Smooth muscle cell (in vitro differentiated cells): ENCODE measurements at regions not wholly inside any gene's neighbourhood (a gene's known extent, or its start where the extent isn't known, plus 50 kb on each side); places are given as distances from the start of the nearest gene placed in this dataset.

Experiments used
- DNase-seq: peaks from one replicate; lab custom pipeline; 2025; ENCODE audit not compliant: unreplicated experiment; lab: John Stamatoyannopoulos, UW
- H2AFZ ChIP-seq: fragments of 200-600 bp; sonication (generic); 2 replicates; pipeline ENCODE4 v1.6.0; 2016; ENCODE audit warnings: antibody characterized with exemption, low read depth, mild to moderate bottlenecking
- H3F3A ChIP-seq: fragments of 200-600 bp; sonication (generic); 2 replicates; pipeline ENCODE4 v1.6.0; 2017; ENCODE audit warnings: antibody characterized with exemption, low read depth
- H3K27ac ChIP-seq: fragments of 200-600 bp; sonication (generic); 2 replicates; pipeline ENCODE4 v1.5.1; 2016; ENCODE audit warnings: low read depth, mild to moderate bottlenecking
- H3K27me3 ChIP-seq: fragments of 200-600 bp; sonication (generic); 2 replicates; pipeline ENCODE4 v1.6.1; 2016; ENCODE audit warnings: low read depth, mild to moderate bottlenecking
- H3K36me3 ChIP-seq: fragments of 200-600 bp; sonication (generic); 2 replicates; pipeline ENCODE4 v1.5.1; 2016; ENCODE audit warnings: low read depth
- H3K4me1 ChIP-seq: fragments of 200-600 bp; sonication (generic); 2 replicates; pipeline ENCODE4 v1.5.1; 2016; ENCODE audit warnings: low read depth
- H3K4me2 ChIP-seq: fragments of 200-600 bp; sonication (generic); 2 replicates; pipeline ENCODE4 v1.6.0; 2016; ENCODE audit warnings: mild to moderate bottlenecking
- H3K4me3 ChIP-seq: fragments of 200-600 bp; sonication (generic); 2 replicates; pipeline ENCODE4 v1.5.1; 2016; ENCODE audit warnings: mild to moderate bottlenecking
- H3K79me2 ChIP-seq: fragments of 200-600 bp; sonication (generic); 2 replicates; pipeline ENCODE4 v1.6.0; 2016; ENCODE audit warnings: low read depth, mild to moderate bottlenecking
- H3K9ac ChIP-seq: fragments of 200-600 bp; sonication (generic); 2 replicates; pipeline ENCODE4 v1.6.0; 2016; ENCODE audit warnings: low read depth
- H3K9me3 ChIP-seq: fragments of 200-600 bp; sonication (generic); replicated peaks from 2 replicates; pipeline ENCODE4 v1.5.1; 2016; ENCODE audit warnings: low read depth
- H4K20me1 ChIP-seq: fragments of 200-600 bp; sonication (generic); 2 replicates; pipeline ENCODE4 v1.6.0; 2016; ENCODE audit warnings: low read depth
- WGBS: methylation state at CpG from one replicate; pipeline ENCODE4 v1.1.7; 2016; ENCODE audit warnings: low lambda C conversion rate; 5-methylcytosine and 5-hydroxymethylcytosine counted together
- TF ChIP-seq, protein P1 (sequence below): fragments of 200-600 bp; sonication (generic); IDR thresholded peaks from 2 replicates; pipeline ENCODE4 v1.5.1; 2017; ENCODE audit warnings: borderline replicate concordance, mild to moderate bottlenecking, antibody characterized with exemption; ENCODE audit not compliant: insufficient read depth, poor library complexity, severe bottlenecking

DNA sequence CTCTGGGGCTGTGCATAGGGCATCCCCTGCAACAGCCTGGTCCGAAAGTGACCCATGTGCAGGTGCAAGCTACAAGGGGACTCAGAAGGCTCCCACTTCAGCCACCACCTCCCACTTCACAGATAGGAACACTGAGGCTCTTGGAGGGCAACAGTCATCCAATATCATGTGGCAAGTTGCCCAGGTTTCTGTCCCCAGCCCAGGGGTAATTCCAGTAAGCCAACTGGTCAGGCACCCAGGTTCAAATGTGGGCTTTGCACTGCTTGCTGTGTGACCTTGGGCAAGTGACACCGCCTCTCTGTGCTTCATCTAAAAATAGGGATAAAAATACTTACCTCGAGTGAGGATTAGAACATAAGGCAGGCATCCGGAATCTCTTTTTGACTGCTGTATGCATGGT is 62.0 kb upstream of the SIRPA start:
- Histone ChIP-seq H3K9me3 (no peaks in the 10 kb centered on the region), H3K27me3 (no peaks in the 10 kb centered on the region), H3K79me2 (no peaks in the 10 kb centered on the region), H3F3A (no peaks in the 10 kb centered on the region), H2AFZ (no peak overlapping the region), H3K36me3 (no peaks in the 10 kb centered on the region), H3K4me2 (no peak overlapping the region), H3K27ac (no peak overlapping the region), H4K20me1 (no peaks in the 10 kb centered on the region), H3K4me3 (no peak overlapping the region), H3K4me1 (peaks cover 17% of the 10 kb centered on the region), H3K9ac (no peak overlapping the region)
- WGBS = 94% methylated on average over 4 of the region's 4 CpGs
- TF ChIP-seq, protein P1, sequence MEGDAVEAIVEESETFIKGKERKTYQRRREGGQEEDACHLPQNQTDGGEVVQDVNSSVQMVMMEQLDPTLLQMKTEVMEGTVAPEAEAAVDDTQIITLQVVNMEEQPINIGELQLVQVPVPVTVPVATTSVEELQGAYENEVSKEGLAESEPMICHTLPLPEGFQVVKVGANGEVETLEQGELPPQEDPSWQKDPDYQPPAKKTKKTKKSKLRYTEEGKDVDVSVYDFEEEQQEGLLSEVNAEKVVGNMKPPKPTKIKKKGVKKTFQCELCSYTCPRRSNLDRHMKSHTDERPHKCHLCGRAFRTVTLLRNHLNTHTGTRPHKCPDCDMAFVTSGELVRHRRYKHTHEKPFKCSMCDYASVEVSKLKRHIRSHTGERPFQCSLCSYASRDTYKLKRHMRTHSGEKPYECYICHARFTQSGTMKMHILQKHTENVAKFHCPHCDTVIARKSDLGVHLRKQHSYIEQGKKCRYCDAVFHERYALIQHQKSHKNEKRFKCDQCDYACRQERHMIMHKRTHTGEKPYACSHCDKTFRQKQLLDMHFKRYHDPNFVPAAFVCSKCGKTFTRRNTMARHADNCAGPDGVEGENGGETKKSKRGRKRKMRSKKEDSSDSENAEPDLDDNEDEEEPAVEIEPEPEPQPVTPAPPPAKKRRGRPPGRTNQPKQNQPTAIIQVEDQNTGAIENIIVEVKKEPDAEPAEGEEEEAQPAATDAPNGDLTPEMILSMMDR = no peak
- no peak for DNase-seq

GRCh38 chr20:1832634-1833033 is 62.6 kb upstream of the SIRPA start:
- Histone ChIP-seq H4K20me1 (no peaks in the 10 kb centered on the region), H3K36me3 (no peaks in the 10 kb centered on the region), H3K79me2 (no peaks in the 10 kb centered on the region), H3F3A (no peaks in the 10 kb centered on the region), H3K9ac (no peak overlapping the region), H3K9me3 (no peaks in the 10 kb centered on the region), H3K27ac (no peak overlapping the region), H3K4me2 (peak overlapping the region; percentile 55), H3K4me1 (peaks cover 17% of the 10 kb centered on the region), H3K4me3 (no peak overlapping the region), H3K27me3 (no peaks in the 10 kb centered on the region), H2AFZ (no peak overlapping the region)
- TF ChIP-seq, protein P1 = no peak
- DNase-seq = no peak
- 40% methylated on average over 13 of the region's 13 CpGs for WGBS

DNA sequence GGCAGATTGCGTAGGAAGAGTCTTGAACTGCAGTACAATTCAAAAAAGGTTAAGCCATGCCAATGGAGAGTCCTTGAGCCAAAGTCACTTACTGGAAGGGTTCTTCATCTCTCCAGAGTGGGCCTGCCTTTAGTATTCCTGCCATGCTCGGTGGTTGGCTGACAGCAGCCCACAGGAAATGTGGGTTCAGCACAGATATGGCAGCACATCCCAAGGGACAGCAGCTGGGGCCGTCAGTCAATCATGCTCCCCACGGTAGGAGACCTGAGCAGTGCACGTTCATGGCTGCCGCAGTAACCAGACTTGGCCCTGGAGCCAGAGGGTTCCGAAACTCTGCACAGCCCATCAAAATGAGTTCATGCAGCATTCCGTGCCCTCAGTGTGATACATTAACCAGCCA is 63.6 kb upstream of the SIRPA start:
- Histone ChIP-seq H3K27me3 (no peaks in the 10 kb centered on the region), H3K27ac (no peak overlapping the region), H3K4me2 (peak overlapping the region; percentile 70), H2AFZ (no peak overlapping the region), H3K9ac (peak overlapping the region; percentile 24), H3K4me1 (peaks cover 17% of the 10 kb centered on the region), H3K4me3 (no peak overlapping the region), H3K79me2 (no peaks in the 10 kb centered on the region), H4K20me1 (no peaks in the 10 kb centered on the region), H3K36me3 (no peaks in the 10 kb centered on the region), H3K9me3 (no peaks in the 10 kb centered on the region), H3F3A (no peaks in the 10 kb centered on the region)
- 92% methylated on average over 8 of the region's 8 CpGs for WGBS
- DNase-seq = no peak
- TF ChIP-seq, protein P1 = no peak

GRCh38 chr20:1831096-1831495 is 64.1 kb upstream of the SIRPA start:
- Histone ChIP-seq H3K4me3 (no peak overlapping the region), H3K27ac (peak overlapping the region; percentile 79)

More at GRCh38 chr20:1831096-1831495, 64.1 kb upstream of the SIRPA start:
- no peaks in the 10 kb centered on the region for H3K27me3 ChIP-seq
- DNase-seq = no peak
- no peaks in the 10 kb centered on the region for H4K20me1 ChIP-seq
- H3K4me2 ChIP-seq = peak overlapping the region; percentile 70
- no peaks in the 10 kb centered on the region for H3K36me3 ChIP-seq
- H3K9ac ChIP-seq = peak overlapping the region; percentile 24
- H3K9me3 ChIP-seq = no peaks in the 10 kb centered on the region
- no peak overlapping the region for H2AFZ ChIP-seq
- TF ChIP-seq, protein P1 = no peak
- peaks cover 17% of the 10 kb centered on the region for H3K4me1 ChIP-seq
- no peaks in the 10 kb centered on the region for H3K79me2 ChIP-seq
- WGBS = 72% methylated on average over 6 of the region's 6 CpGs
- no peaks in the 10 kb centered on the region for H3F3A ChIP-seq
